HFFc6 (cell line): ENCODE measurements at regions not wholly inside any gene's neighbourhood (a gene's known extent, or its start where the extent isn't known, plus 50 kb on each side); places are given as distances from the start of the nearest gene placed in this dataset.

Source experiments
- DNase-seq: peaks from one replicate; pipeline ENCODE4 v3.0.0-alpha.2; 2018
- H3K27ac Mint-ChIP-seq: 2 replicates; pipeline ENCODE4 v1.8.0; 2020; ENCODE audit warnings: mild to moderate bottlenecking, mixed read lengths
- H3K27me3 Mint-ChIP-seq: 2 replicates; pipeline ENCODE4 v1.8.0; 2021; ENCODE audit warnings: mild to moderate bottlenecking, moderate library complexity, mixed read lengths; ENCODE audit not compliant: insufficient read depth
- H3K36me3 Mint-ChIP-seq: 2 replicates; pipeline ENCODE4 v1.8.0; 2021; ENCODE audit warnings: low read depth, mixed read lengths
- H3K4me1 Mint-ChIP-seq: 2 replicates; pipeline ENCODE4 v1.8.0; 2020; ENCODE audit warnings: low read depth, mixed read lengths
- H3K4me3 Mint-ChIP-seq: 2 replicates; pipeline ENCODE4 v1.8.0; 2020; ENCODE audit warnings: mild to moderate bottlenecking, moderate library complexity, mixed read lengths
- H3K9me3 Mint-ChIP-seq: 2 replicates; pipeline ENCODE4 v1.8.0; 2020; ENCODE audit warnings: mild to moderate bottlenecking, mixed read lengths
- CTCF ChIP-seq: fragments of 200-600 bp; sonication (generic); IDR thresholded peaks from 2 replicates; pipeline ENCODE4 v1.5.0; 2021; ENCODE audit warnings: antibody characterized with exemption, mild to moderate bottlenecking

- peaks cover 4% of the 10 kb centered on the region for H3K9me3 Mint-ChIP-seq
- H3K27ac Mint-ChIP-seq = no peak overlapping the region
- H3K36me3 Mint-ChIP-seq = no peaks in the 10 kb centered on the region
- H3K4me1 Mint-ChIP-seq = no peaks in the 10 kb centered on the region
- no peak for DNase-seq
- no peak for TF ChIP-seq CTCF
- H3K27me3 Mint-ChIP-seq = peaks cover 11% of the 10 kb centered on the region
- H3K4me3 Mint-ChIP-seq = no peak overlapping the region
Measured at GRCh38 chr9:129361196-129361595, 183.1 kb upstream of the IER5L start.

DNA sequence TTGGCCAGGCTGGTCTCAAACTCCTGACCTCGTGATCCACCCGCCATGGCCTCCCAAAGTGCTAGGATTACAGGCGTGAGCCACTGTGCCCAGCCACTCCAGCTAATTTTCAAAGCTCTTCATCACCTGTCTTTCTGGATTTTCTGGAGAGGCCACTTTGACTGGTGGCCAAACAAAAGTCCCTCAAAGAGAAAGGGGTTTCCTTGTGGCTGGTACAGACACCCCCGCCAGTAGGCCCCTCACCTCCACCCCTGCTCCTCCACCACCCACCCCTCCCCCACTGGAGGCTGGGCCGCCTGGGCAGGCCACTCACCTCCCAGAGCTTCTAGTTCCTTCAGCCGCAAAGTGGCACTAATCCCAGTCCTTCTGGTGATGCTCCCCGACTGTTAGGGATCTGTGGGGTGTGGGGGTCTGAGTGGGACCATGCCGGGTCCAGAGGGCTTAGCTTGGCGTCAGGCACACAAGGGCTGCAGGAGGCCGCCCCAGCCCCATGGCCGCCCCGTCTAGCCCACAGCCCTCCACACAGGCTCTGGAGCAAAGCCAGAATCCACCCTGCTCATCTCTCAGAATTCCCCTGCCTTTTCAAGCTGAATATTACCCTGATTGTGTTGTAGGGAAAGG lies 182.0 kb upstream of the IER5L start:
- Mint-ChIP-seq H3K27me3 (peaks cover 12% of the 10 kb centered on the region), H3K4me3 (no peak overlapping the region), H3K36me3 (peaks cover 10% of the 10 kb centered on the region), H3K4me1 (no peaks in the 10 kb centered on the region), H3K27ac (no peak overlapping the region), H3K9me3 (peaks cover 16% of the 10 kb centered on the region)
- no peak for DNase-seq
- TF ChIP-seq CTCF = no peak

- Mint-ChIP-seq H3K27me3 (peaks cover 15% of the 10 kb centered on the region), H3K9me3 (peaks cover 20% of the 10 kb centered on the region), H3K27ac (no peak overlapping the region), H3K36me3 (peaks cover 11% of the 10 kb centered on the region), H3K4me3 (no peak overlapping the region; the same call in 1 of the 2 replicates), H3K4me1 (no peaks in the 10 kb centered on the region)
- DNase-seq = no peak
- TF ChIP-seq CTCF = no peak
Measured at GRCh38 chr9:129359162-129359811, 181.2 kb upstream of the IER5L start.

DNA sequence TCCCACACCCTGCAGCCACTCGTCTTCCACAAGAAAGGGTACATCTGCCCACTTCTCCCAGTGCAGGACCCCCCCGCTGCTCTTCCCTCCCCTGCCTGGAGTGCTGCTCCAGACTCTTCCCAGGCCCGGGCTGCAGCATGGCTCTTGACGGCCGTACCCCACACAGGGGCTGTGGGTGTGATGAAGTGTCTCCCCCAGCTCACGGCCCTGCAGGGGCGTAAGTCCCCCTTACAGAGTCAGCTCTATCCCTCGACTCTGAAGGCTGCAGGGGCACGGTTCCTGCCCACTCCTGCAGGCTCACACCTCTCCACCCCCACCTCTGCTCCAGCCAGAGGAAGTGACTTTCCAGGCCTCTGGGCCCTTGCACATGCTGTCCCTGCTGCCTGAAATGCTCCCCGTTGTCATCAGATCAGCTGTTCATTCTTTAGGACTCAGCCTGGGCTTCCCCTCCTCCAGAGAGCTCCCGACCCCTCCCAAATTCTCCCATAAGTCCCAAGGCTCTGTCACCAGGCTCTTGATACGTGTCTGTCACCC lies 180.6 kb upstream of the IER5L start:
- DNase-seq = no peak
- no peak overlapping the region for H3K4me3 Mint-ChIP-seq
- no peaks in the 10 kb centered on the region for H3K4me1 Mint-ChIP-seq

DNA sequence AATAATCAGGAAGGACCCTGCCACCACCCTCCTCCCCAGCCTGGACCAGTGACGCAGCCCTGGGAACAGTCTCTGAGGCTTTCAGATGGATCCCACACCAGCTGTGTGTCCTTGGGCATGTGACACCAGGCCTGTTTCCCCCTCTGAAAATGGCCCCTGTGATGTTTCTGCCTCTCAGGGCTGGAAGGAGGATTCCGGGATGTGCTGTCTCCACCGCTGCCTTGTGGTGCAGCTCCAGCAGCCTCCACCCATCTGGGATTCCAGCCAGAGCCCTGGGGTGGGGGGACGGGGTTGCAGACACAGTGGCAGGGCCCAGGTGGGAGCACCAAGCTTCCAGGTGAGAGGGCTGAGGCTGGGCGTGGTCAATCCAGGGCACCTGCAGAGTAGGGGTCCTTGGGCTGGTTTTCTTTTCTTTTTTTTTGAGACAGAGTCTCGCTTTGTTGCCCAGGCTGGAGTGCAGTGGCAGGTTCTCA lies 179.7 kb upstream of the IER5L start:
- Mint-ChIP-seq H3K4me3 (no peak overlapping the region), H3K4me1 (no peaks in the 10 kb centered on the region), H3K9me3 (peaks cover 21% of the 10 kb centered on the region), H3K27me3 (peaks cover 20% of the 10 kb centered on the region), H3K27ac (no peak overlapping the region), H3K36me3 (peaks cover 11% of the 10 kb centered on the region)
- no peak for TF ChIP-seq CTCF
- no peak for DNase-seq

More for the DNA sequence above, 180.6 kb upstream of the IER5L start:
- peaks cover 11% of the 10 kb centered on the region for H3K36me3 Mint-ChIP-seq
- peaks cover 21% of the 10 kb centered on the region for H3K9me3 Mint-ChIP-seq
- H3K27me3 Mint-ChIP-seq = peaks cover 17% of the 10 kb centered on the region
- no peak overlapping the region for H3K27ac Mint-ChIP-seq
- no peak for TF ChIP-seq CTCF
